Neural progenitor cell (in vitro differentiated cells): ENCODE measurements at regions not wholly inside any gene's neighbourhood (a gene's known extent, or its start where the extent isn't known, plus 50 kb on each side); places are given as distances from the start of the nearest gene placed in this dataset.

Experiments
- DNase-seq: peaks from one replicate; pipeline ENCODE4 v3.0.0-alpha.2; 2016; ENCODE audit warnings: low spot score
- H2AFZ ChIP-seq: fragments of 200-600 bp; sonication (generic); replicated peaks from 2 replicates; pipeline ENCODE4 v1.6.1; 2016; ENCODE audit warnings: antibody characterized with exemption
- H3F3A ChIP-seq: fragments of 200-600 bp; sonication (generic); 2 replicates; pipeline ENCODE4 v1.6.1; 2016; ENCODE audit warnings: antibody characterized with exemption, low read depth
- H3K27ac ChIP-seq: fragments of 200-600 bp; sonication (generic); 2 replicates; pipeline ENCODE4 v1.5.1; 2016; ENCODE audit warnings: mild to moderate bottlenecking
- H3K27me3 ChIP-seq: fragments of 200-600 bp; sonication (generic); 2 replicates; pipeline ENCODE4 v1.6.1; 2016; ENCODE audit warnings: mild to moderate bottlenecking, moderate library complexity
- H3K36me3 ChIP-seq: fragments of 200-600 bp; sonication (generic); 2 replicates; pipeline ENCODE4 v1.5.1; 2016
- H3K4me1 ChIP-seq: fragments of 200-600 bp; sonication (generic); 2 replicates; pipeline ENCODE4 v1.6.1; 2016; ENCODE audit warnings: mixed run types
- H3K4me2 ChIP-seq: fragments of 200-600 bp; sonication (generic); 2 replicates; pipeline ENCODE4 v1.6.1; 2016
- H3K4me3 ChIP-seq: fragments of 200-600 bp; sonication (generic); 2 replicates; pipeline ENCODE4 v1.5.1; 2016
- H3K79me2 ChIP-seq: fragments of 200-600 bp; sonication (generic); 2 replicates; pipeline ENCODE4 v1.6.1; 2016; ENCODE audit warnings: low read depth
- H3K9ac ChIP-seq: fragments of 200-600 bp; sonication (generic); 2 replicates; pipeline ENCODE4 v1.6.1; 2016
- H3K9me3 ChIP-seq: fragments of 200-600 bp; sonication (generic); 2 replicates; pipeline ENCODE4 v1.5.1; 2016; ENCODE audit warnings: low read depth
- H4K20me1 ChIP-seq: fragments of 200-600 bp; sonication (generic); 2 replicates; pipeline ENCODE4 v1.6.1; 2016; ENCODE audit warnings: low read depth
- H3K27ac Mint-ChIP-seq: 3 replicates; pipeline ENCODE4 v1.8.0; 2021; ENCODE audit warnings: mixed read lengths
- H3K27me3 Mint-ChIP-seq: 2 replicates; pipeline ENCODE4 v1.8.0; 2022; ENCODE audit warnings: low read depth, mild to moderate bottlenecking, inconsistent platforms, moderate library complexity, mixed read lengths; ENCODE audit not compliant: insufficient read depth
- H3K36me3 Mint-ChIP-seq: 3 replicates; pipeline ENCODE4 v1.8.0; 2021; ENCODE audit warnings: mixed read lengths
- H3K4me1 Mint-ChIP-seq: 3 replicates; pipeline ENCODE4 v1.8.0; 2021; ENCODE audit warnings: mixed read lengths
- H3K4me3 Mint-ChIP-seq: 3 replicates; pipeline ENCODE4 v1.8.0; 2021; ENCODE audit warnings: mild to moderate bottlenecking, moderate library complexity, mixed read lengths
- H3K9me3 Mint-ChIP-seq: 3 replicates; pipeline ENCODE4 v1.8.0; 2020; ENCODE audit warnings: mixed read lengths
- CTCF ChIP-seq: fragments of 200-600 bp; sonication (generic); IDR thresholded peaks from 2 replicates; pipeline ENCODE4 v1.5.1; 2017; ENCODE audit warnings: antibody characterized with exemption, mild to moderate bottlenecking
- EZH2 ChIP-seq: fragments of 200-600 bp; sonication (generic); IDR thresholded peaks from 2 replicates; pipeline ENCODE4 v1.6.1; 2017; ENCODE audit warnings: antibody characterized with exemption, mild to moderate bottlenecking, moderate library complexity
- EZH2phosphoT487 ChIP-seq: fragments of 200-600 bp; sonication (generic); IDR thresholded peaks from 2 replicates; pipeline ENCODE4 v1.6.1; 2017; ENCODE audit warnings: antibody characterized with exemption

GRCh38 chr22:27676545-27677213 is 124.9 kb downstream of the MN1 start:
- no peaks in the 10 kb centered on the region for H3K9me3 Mint-ChIP-seq
- H2AFZ ChIP-seq: no peak overlapping the region
- no peak overlapping the region for H3K4me3 Mint-ChIP-seq
- H3K27ac ChIP-seq: no peak overlapping the region
- no peak for DNase-seq
- TF ChIP-seq CTCF: no peak
- TF ChIP-seq EZH2: no peak
- TF ChIP-seq EZH2phosphoT487: no peak
- no peaks in the 10 kb centered on the region for H3K79me2 ChIP-seq
- no peaks in the 10 kb centered on the region for H3K9me3 ChIP-seq
- H3K36me3 Mint-ChIP-seq: no peaks in the 10 kb centered on the region
- H3K4me2 ChIP-seq: no peak overlapping the region
- H3K4me3 ChIP-seq: no peak overlapping the region
- no peaks in the 10 kb centered on the region for H3K36me3 ChIP-seq
- no peaks in the 10 kb centered on the region for H3K27me3 ChIP-seq
- H3F3A ChIP-seq: peaks cover 31% of the 10 kb centered on the region
- H3K27me3 Mint-ChIP-seq: peaks cover 9% of the 10 kb centered on the region
- no peak overlapping the region for H3K9ac ChIP-seq
- H3K4me1 ChIP-seq: peaks cover 31% of the 10 kb centered on the region
- no peak overlapping the region for H3K27ac Mint-ChIP-seq
- no peaks in the 10 kb centered on the region for H4K20me1 ChIP-seq
- H3K4me1 Mint-ChIP-seq: peaks cover 72% of the 10 kb centered on the region

GRCh38 chr22:27677905-27678458 is 123.6 kb downstream of the MN1 start:
- H3K4me1 Mint-ChIP-seq: peaks cover 79% of the 10 kb centered on the region
- peaks cover 36% of the 10 kb centered on the region for H3K4me1 ChIP-seq
- H3K9ac ChIP-seq: no peak overlapping the region
- peak overlapping the region; percentile 71 for H3K27ac Mint-ChIP-seq
- no peak overlapping the region for H3K4me3 ChIP-seq
- H3K36me3 Mint-ChIP-seq: no peaks in the 10 kb centered on the region
- no peak overlapping the region for H3K27ac ChIP-seq
- no peaks in the 10 kb centered on the region for H3K9me3 Mint-ChIP-seq
- H4K20me1 ChIP-seq: no peaks in the 10 kb centered on the region
- no peaks in the 10 kb centered on the region for H3K27me3 ChIP-seq
- no peak for TF ChIP-seq EZH2phosphoT487
- no peak for TF ChIP-seq EZH2
- TF ChIP-seq CTCF: no peak
- no peak overlapping the region for H3K4me2 ChIP-seq
- peaks cover 33% of the 10 kb centered on the region for H3F3A ChIP-seq
- no peaks in the 10 kb centered on the region for H3K79me2 ChIP-seq
- no peak overlapping the region for H3K4me3 Mint-ChIP-seq
- H3K36me3 ChIP-seq: no peaks in the 10 kb centered on the region
- H2AFZ ChIP-seq: no peak overlapping the region
- H3K9me3 ChIP-seq: no peaks in the 10 kb centered on the region
- peaks cover 9% of the 10 kb centered on the region for H3K27me3 Mint-ChIP-seq
- no peak for DNase-seq

- H3K4me1 ChIP-seq: peaks cover 34% of the 10 kb centered on the region
- no peaks in the 10 kb centered on the region for H3K79me2 ChIP-seq
- no peak overlapping the region for H3K4me3 ChIP-seq
- H3K36me3 ChIP-seq: no peaks in the 10 kb centered on the region
- H3K27ac Mint-ChIP-seq: peak overlapping the region; percentile 58
- no peaks in the 10 kb centered on the region for H3K9me3 ChIP-seq
- H3K4me3 Mint-ChIP-seq: no peak overlapping the region
- H3K4me1 Mint-ChIP-seq: peaks cover 71% of the 10 kb centered on the region
- H3K4me2 ChIP-seq: no peak overlapping the region
- H3K9ac ChIP-seq: no peak overlapping the region
- no peaks in the 10 kb centered on the region for H3K27me3 ChIP-seq
- H3K27ac ChIP-seq: no peak overlapping the region
- H3K9me3 Mint-ChIP-seq: no peaks in the 10 kb centered on the region
- H3K36me3 Mint-ChIP-seq: no peaks in the 10 kb centered on the region
- no peak for TF ChIP-seq EZH2phosphoT487
- no peak for TF ChIP-seq CTCF
- no peak for TF ChIP-seq EZH2
- H4K20me1 ChIP-seq: no peaks in the 10 kb centered on the region
- no peak overlapping the region for H2AFZ ChIP-seq
- peaks cover 9% of the 10 kb centered on the region for H3K27me3 Mint-ChIP-seq
- no peak for DNase-seq
- H3F3A ChIP-seq: peaks cover 31% of the 10 kb centered on the region
Observed at GRCh38 chr22:27679176-27679575, 122.4 kb downstream of the MN1 start.
